ENCODE measurements at regions not wholly inside any gene's neighbourhood (a gene's known extent, or its start where the extent isn't known, plus 50 kb on each side); places are given as distances from the start of the nearest gene placed in this dataset.
A peak's percentile ranks its signal among the peaks of the same experiment; 100 is the strongest.

- H3K4me3 ChIP-seq (ENCODE audit: low read depth in 1 of 2, low read length in 2 of 2) = no peak overlapping the region
- no peaks in the 10 kb centered on the region for H3K9me3 ChIP-seq (ENCODE audit: control insufficient read depth in 2 of 2, insufficient read depth in 1 of 2, low read depth in 1 of 2, low read length in 1 of 2)
- no peaks in the 10 kb centered on the region for H3K36me3 ChIP-seq (ENCODE audit: control insufficient read depth in 2 of 2, insufficient read depth in 2 of 2, low read length in 1 of 2)
- H3K4me1 ChIP-seq (ENCODE audit: control insufficient read depth in 2 of 2, insufficient read depth in 2 of 2, low read length in 1 of 2) = no peaks in the 10 kb centered on the region
- no peaks in the 10 kb centered on the region for H3K27me3 ChIP-seq (ENCODE audit: control insufficient read depth in 1 of 2, insufficient read depth in 2 of 2, low read length in 2 of 2)
- no peak overlapping the region for H3K27ac ChIP-seq (ENCODE audit: low read depth in 2 of 2, low read length in 1 of 2)
- 28 to 32% methylated on average over 1 of the region's 1 CpG for WGBS, 2 donors
Measured at GRCh38 chr5:60519372-60519771, 180.6 kb downstream of the DEPDC1B start.

DNA sequence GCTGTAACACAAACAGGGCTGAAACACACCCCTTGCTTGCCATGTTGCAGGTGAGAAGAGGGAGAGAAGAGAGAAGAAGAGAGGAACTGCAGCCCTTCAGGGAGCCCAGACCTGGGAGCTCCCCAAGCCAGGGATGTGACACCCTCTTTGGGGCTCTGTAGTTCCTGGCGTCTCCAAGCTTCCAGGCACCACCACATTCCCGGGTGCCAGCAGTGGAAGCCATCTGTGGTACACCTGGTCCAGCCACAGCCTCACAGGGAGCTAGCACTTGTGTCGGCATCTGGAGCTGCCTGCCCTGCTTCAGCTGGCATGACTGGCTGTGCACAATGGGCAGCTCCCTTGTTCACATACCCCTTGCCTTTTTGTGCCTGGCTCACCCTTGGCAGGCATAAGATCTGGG, 182.1 kb downstream of the DEPDC1B start:
- Histone ChIP-seq H3K36me3 (ENCODE audit: control insufficient read depth in 2 of 2, insufficient read depth in 2 of 2, low read length in 1 of 2) (no peaks in the 10 kb centered on the region), H3K4me1 (ENCODE audit: control insufficient read depth in 2 of 2, insufficient read depth in 2 of 2, low read length in 1 of 2) (no peaks in the 10 kb centered on the region), H3K27ac (ENCODE audit: low read depth in 2 of 2, low read length in 1 of 2) (peak overlapping the region in 1 of 2 donors; percentile 24), H3K27me3 (ENCODE audit: control insufficient read depth in 1 of 2, insufficient read depth in 2 of 2, low read length in 2 of 2) (no peaks in the 10 kb centered on the region), H3K9me3 (ENCODE audit: control insufficient read depth in 2 of 2, insufficient read depth in 1 of 2, low read depth in 1 of 2, low read length in 1 of 2) (no peaks in the 10 kb centered on the region), H3K4me3 (ENCODE audit: low read depth in 1 of 2, low read length in 2 of 2) (no peak overlapping the region)
- WGBS, 2 donors = 92 to 94% methylated on average over 3 of the region's 3 CpGs

GRCh38 chr5:60517094-60517694, 182.8 kb downstream of the DEPDC1B start:
- H3K4me1 ChIP-seq (ENCODE audit: control insufficient read depth in 2 of 2, insufficient read depth in 2 of 2, low read length in 1 of 2) = no peaks in the 10 kb centered on the region
- no peaks in the 10 kb centered on the region for H3K36me3 ChIP-seq (ENCODE audit: control insufficient read depth in 2 of 2, insufficient read depth in 2 of 2, low read length in 1 of 2)
- no peak overlapping the region for H3K27ac ChIP-seq (ENCODE audit: low read depth in 2 of 2, low read length in 1 of 2)
- 83 to 93% methylated on average over 8 of the region's 8 CpGs for WGBS, 2 donors
- H3K9me3 ChIP-seq (ENCODE audit: control insufficient read depth in 2 of 2, insufficient read depth in 1 of 2, low read depth in 1 of 2, low read length in 1 of 2) = no peaks in the 10 kb centered on the region
- H3K4me3 ChIP-seq (ENCODE audit: low read depth in 1 of 2, low read length in 2 of 2) = no peak overlapping the region
- no peaks in the 10 kb centered on the region for H3K27me3 ChIP-seq (ENCODE audit: control insufficient read depth in 1 of 2, insufficient read depth in 2 of 2, low read length in 2 of 2)

GRCh38 chr5:60516688-60517087, 183.3 kb downstream of the DEPDC1B start:
- H3K4me1 ChIP-seq (ENCODE audit: control insufficient read depth in 2 of 2, insufficient read depth in 2 of 2, low read length in 1 of 2) = no peaks in the 10 kb centered on the region
- no peaks in the 10 kb centered on the region for H3K36me3 ChIP-seq (ENCODE audit: control insufficient read depth in 2 of 2, insufficient read depth in 2 of 2, low read length in 1 of 2)
- H3K27ac ChIP-seq (ENCODE audit: low read depth in 2 of 2, low read length in 1 of 2) = no peak overlapping the region
- WGBS, 2 donors = 79 to 83% methylated on average over 2 of the region's 2 CpGs
- H3K4me3 ChIP-seq (ENCODE audit: low read depth in 1 of 2, low read length in 2 of 2) = no peak overlapping the region
- H3K27me3 ChIP-seq (ENCODE audit: control insufficient read depth in 1 of 2, insufficient read depth in 2 of 2, low read length in 2 of 2) = no peaks in the 10 kb centered on the region
- H3K9me3 ChIP-seq (ENCODE audit: control insufficient read depth in 2 of 2, insufficient read depth in 1 of 2, low read depth in 1 of 2, low read length in 1 of 2) = no peaks in the 10 kb centered on the region

GRCh38 chr5:60514152-60514551, 185.8 kb downstream of the DEPDC1B start:
- no peak overlapping the region for H3K27ac ChIP-seq (ENCODE audit: low read depth in 2 of 2, low read length in 1 of 2)
- H3K27me3 ChIP-seq (ENCODE audit: control insufficient read depth in 1 of 2, insufficient read depth in 2 of 2, low read length in 2 of 2) = no peaks in the 10 kb centered on the region
- H3K4me1 ChIP-seq (ENCODE audit: control insufficient read depth in 2 of 2, insufficient read depth in 2 of 2, low read length in 1 of 2) = no peaks in the 10 kb centered on the region
- H3K4me3 ChIP-seq (ENCODE audit: low read depth in 1 of 2, low read length in 2 of 2) = no peak overlapping the region
- no peaks in the 10 kb centered on the region for H3K9me3 ChIP-seq (ENCODE audit: control insufficient read depth in 2 of 2, insufficient read depth in 1 of 2, low read depth in 1 of 2, low read length in 1 of 2)
- H3K36me3 ChIP-seq (ENCODE audit: control insufficient read depth in 2 of 2, insufficient read depth in 2 of 2, low read length in 1 of 2) = no peaks in the 10 kb centered on the region
- WGBS, 2 donors = 4 to 12% methylated on average over 1 of the region's 1 CpG

- Histone ChIP-seq H3K9me3 (ENCODE audit: control insufficient read depth in 2 of 2, insufficient read depth in 1 of 2, low read depth in 1 of 2, low read length in 1 of 2) (no peaks in the 10 kb centered on the region), H3K4me1 (ENCODE audit: control insufficient read depth in 2 of 2, insufficient read depth in 2 of 2, low read length in 1 of 2) (no peaks in the 10 kb centered on the region), H3K36me3 (ENCODE audit: control insufficient read depth in 2 of 2, insufficient read depth in 2 of 2, low read length in 1 of 2) (no peaks in the 10 kb centered on the region), H3K27me3 (ENCODE audit: control insufficient read depth in 1 of 2, insufficient read depth in 2 of 2, low read length in 2 of 2) (no peaks in the 10 kb centered on the region), H3K27ac (ENCODE audit: low read depth in 2 of 2, low read length in 1 of 2) (no peak overlapping the region), H3K4me3 (ENCODE audit: low read depth in 1 of 2, low read length in 2 of 2) (no peak overlapping the region)
Measured at GRCh38 chr5:60512117-60512516, 187.8 kb downstream of the DEPDC1B start.

DNA sequence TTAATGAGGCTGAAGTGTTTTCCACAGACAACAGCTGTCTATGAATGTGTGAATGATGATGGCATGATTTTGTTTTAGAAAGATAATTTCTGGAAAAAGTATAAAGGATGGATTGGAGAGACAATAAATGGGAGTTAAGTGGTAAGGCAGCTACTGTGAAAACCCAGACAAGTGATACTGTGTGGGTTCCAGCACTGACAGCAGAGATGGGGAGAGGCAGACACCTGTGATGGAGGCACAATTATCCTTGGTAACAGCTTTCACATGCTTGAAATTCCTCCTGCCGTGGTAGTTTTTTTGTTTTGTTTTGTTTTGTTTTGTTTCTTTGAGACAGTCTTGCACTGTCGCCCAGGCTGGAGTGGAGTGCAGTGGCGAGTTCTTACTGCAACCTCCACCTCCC, 189.3 kb downstream of the DEPDC1B start:
- Histone ChIP-seq H3K27me3 (ENCODE audit: control insufficient read depth in 1 of 2, insufficient read depth in 2 of 2, low read length in 2 of 2) (peaks cover 0 to 3% of the 10 kb centered on the region in 2 donors), H3K27ac (ENCODE audit: low read depth in 2 of 2, low read length in 1 of 2) (no peak overlapping the region), H3K36me3 (ENCODE audit: control insufficient read depth in 2 of 2, insufficient read depth in 2 of 2, low read length in 1 of 2) (no peaks in the 10 kb centered on the region), H3K9me3 (ENCODE audit: control insufficient read depth in 2 of 2, insufficient read depth in 1 of 2, low read depth in 1 of 2, low read length in 1 of 2) (no peaks in the 10 kb centered on the region), H3K4me1 (ENCODE audit: control insufficient read depth in 2 of 2, insufficient read depth in 2 of 2, low read length in 1 of 2) (no peaks in the 10 kb centered on the region), H3K4me3 (ENCODE audit: low read depth in 1 of 2, low read length in 2 of 2) (no peak overlapping the region)
- 67 to 75% methylated on average over 3 of the region's 3 CpGs for WGBS, 2 donors

- WGBS, 2 donors = 76 to 78% methylated on average over 3 of the region's 3 CpGs
- H3K27ac ChIP-seq (ENCODE audit: low read depth in 2 of 2, low read length in 1 of 2) = no peak overlapping the region
- H3K9me3 ChIP-seq (ENCODE audit: control insufficient read depth in 2 of 2, insufficient read depth in 1 of 2, low read depth in 1 of 2, low read length in 1 of 2) = no peaks in the 10 kb centered on the region
- no peaks in the 10 kb centered on the region for H3K4me1 ChIP-seq (ENCODE audit: control insufficient read depth in 2 of 2, insufficient read depth in 2 of 2, low read length in 1 of 2)
- peaks cover 0 to 3% of the 10 kb centered on the region in 2 donors for H3K27me3 ChIP-seq (ENCODE audit: control insufficient read depth in 1 of 2, insufficient read depth in 2 of 2, low read length in 2 of 2)
- no peaks in the 10 kb centered on the region for H3K36me3 ChIP-seq (ENCODE audit: control insufficient read depth in 2 of 2, insufficient read depth in 2 of 2, low read length in 1 of 2)
- no peak overlapping the region for H3K4me3 ChIP-seq (ENCODE audit: low read depth in 1 of 2, low read length in 2 of 2)
Measured at GRCh38 chr5:60510049-60510448, 189.9 kb downstream of the DEPDC1B start.

- H3K4me1 ChIP-seq (ENCODE audit: control insufficient read depth in 2 of 2, insufficient read depth in 2 of 2, low read length in 1 of 2) = no peaks in the 10 kb centered on the region
- H3K9me3 ChIP-seq (ENCODE audit: control insufficient read depth in 2 of 2, insufficient read depth in 1 of 2, low read depth in 1 of 2, low read length in 1 of 2) = no peaks in the 10 kb centered on the region
- H3K27ac ChIP-seq (ENCODE audit: low read depth in 2 of 2, low read length in 1 of 2) = no peak overlapping the region
- 87 to 93% methylated on average over 2 of the region's 2 CpGs for WGBS, 2 donors
- no peak overlapping the region for H3K4me3 ChIP-seq (ENCODE audit: low read depth in 1 of 2, low read length in 2 of 2)
- peaks cover 0 to 3% of the 10 kb centered on the region in 2 donors for H3K27me3 ChIP-seq (ENCODE audit: control insufficient read depth in 1 of 2, insufficient read depth in 2 of 2, low read length in 2 of 2)
- no peaks in the 10 kb centered on the region for H3K36me3 ChIP-seq (ENCODE audit: control insufficient read depth in 2 of 2, insufficient read depth in 2 of 2, low read length in 1 of 2)
Measured at GRCh38 chr5:60509519-60509918, 190.4 kb downstream of the DEPDC1B start.

DNA sequence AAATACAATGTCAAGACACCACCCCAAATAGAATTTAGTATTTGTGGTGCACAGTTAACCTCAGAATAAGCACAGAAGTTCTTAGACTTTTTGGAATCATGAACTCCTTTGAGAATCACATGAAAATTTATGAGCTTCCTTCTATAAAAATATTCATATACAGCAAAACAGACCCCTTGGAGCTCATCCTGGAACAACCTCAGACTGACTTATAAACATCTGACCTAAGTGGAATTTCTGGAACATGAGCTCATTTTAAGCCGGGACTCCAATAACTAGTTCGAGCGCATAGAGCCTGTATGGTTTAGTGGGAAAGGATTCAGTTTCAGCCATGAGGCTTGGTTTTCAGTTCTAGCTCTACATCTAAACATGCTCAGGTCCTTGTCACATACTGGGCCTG, 192.3 kb downstream of the DEPDC1B start:
- 74 to 78% methylated on average over 3 of the region's 3 CpGs for WGBS, 2 donors
- no peak overlapping the region for H3K27ac ChIP-seq (ENCODE audit: low read depth in 2 of 2, low read length in 1 of 2)

More for the DNA sequence above, 192.3 kb downstream of the DEPDC1B start:
- H3K27me3 ChIP-seq (ENCODE audit: control insufficient read depth in 1 of 2, insufficient read depth in 2 of 2, low read length in 2 of 2) = peaks cover 0 to 3% of the 10 kb centered on the region in 2 donors
- no peaks in the 10 kb centered on the region for H3K4me1 ChIP-seq (ENCODE audit: control insufficient read depth in 2 of 2, insufficient read depth in 2 of 2, low read length in 1 of 2)
- no peak overlapping the region for H3K4me3 ChIP-seq (ENCODE audit: low read depth in 1 of 2, low read length in 2 of 2)
- no peaks in the 10 kb centered on the region for H3K9me3 ChIP-seq (ENCODE audit: control insufficient read depth in 2 of 2, insufficient read depth in 1 of 2, low read depth in 1 of 2, low read length in 1 of 2)
- H3K36me3 ChIP-seq (ENCODE audit: control insufficient read depth in 2 of 2, insufficient read depth in 2 of 2, low read length in 1 of 2) = no peaks in the 10 kb centered on the region

Measured in esophagus (tissue), 2 donors.